Ectodermal cell (in vitro differentiated cells): ENCODE measurements at regions not wholly inside any gene's neighbourhood (a gene's known extent, or its start where the extent isn't known, plus 50 kb on each side); places are given as distances from the start of the nearest gene placed in this dataset.

Experiments used
- H3K27ac ChIP-seq: 2 replicates; pipeline ENCODE4 v1.7.0; 2013; ENCODE audit warnings: mild to moderate bottlenecking, low read depth, low read length; ENCODE audit not compliant: insufficient read depth, poor library complexity, severe bottlenecking
- H3K27me3 ChIP-seq: 2 replicates; pipeline ENCODE4 v1.7.0; 2013; ENCODE audit warnings: mild to moderate bottlenecking, low read length; ENCODE audit not compliant: insufficient read depth, control insufficient read depth, poor library complexity, severe bottlenecking
- H3K36me3 ChIP-seq: one replicate; pipeline ENCODE4 v1.7.0; 2013; ENCODE audit warnings: low read length; ENCODE audit not compliant: control insufficient read depth, insufficient read depth
- H3K4me1 ChIP-seq: one replicate; pipeline ENCODE4 v1.7.0; 2013; ENCODE audit warnings: low read length; ENCODE audit not compliant: control insufficient read depth, insufficient read depth
- H3K4me3 ChIP-seq: 2 replicates; pipeline ENCODE4 v1.7.0; 2013; ENCODE audit warnings: low read depth, low read length, control low read depth; ENCODE audit not compliant: insufficient read depth
- H3K9me3 ChIP-seq: 2 replicates; pipeline ENCODE4 v1.7.0; 2013; ENCODE audit warnings: mild to moderate bottlenecking, low read length, moderate library complexity; ENCODE audit not compliant: control insufficient read depth
- WGBS, 2 experiments: methylation state at CpG; one replicate each; pipeline ENCODE4 v1.1.7; 2013; ENCODE audit warnings: missing lambda C conversion rate in 2 of 2; 5-methylcytosine and 5-hydroxymethylcytosine counted together

DNA sequence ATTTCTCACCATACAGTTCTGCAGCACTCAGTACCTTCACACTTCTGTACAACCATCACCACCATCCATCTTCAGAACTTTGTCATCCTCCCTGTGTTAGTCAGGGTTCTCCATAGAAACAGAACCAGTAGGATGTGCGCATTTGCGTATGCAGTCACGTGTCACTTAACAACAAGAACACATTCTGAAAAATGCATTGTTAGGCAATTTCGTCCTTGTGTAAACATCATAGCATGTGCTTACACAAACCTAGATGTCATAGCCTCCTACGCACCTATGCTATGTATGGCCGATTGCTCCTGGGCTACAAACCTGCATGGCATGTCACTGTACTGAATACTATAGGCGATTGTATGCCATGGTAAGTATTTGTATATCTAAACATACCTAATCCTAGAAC is 66.2 kb upstream of the PTPRT start:
- H3K4me1 ChIP-seq = no peaks in the 10 kb centered on the region
- 93 to 95% methylated on average over 6 of the region's 7 CpGs for WGBS, 2 experiments
- H3K36me3 ChIP-seq = no peaks in the 10 kb centered on the region
- no peaks in the 10 kb centered on the region for H3K27me3 ChIP-seq
- no peak overlapping the region for H3K27ac ChIP-seq
- H3K4me3 ChIP-seq = no peak overlapping the region
- no peaks in the 10 kb centered on the region for H3K9me3 ChIP-seq

DNA sequence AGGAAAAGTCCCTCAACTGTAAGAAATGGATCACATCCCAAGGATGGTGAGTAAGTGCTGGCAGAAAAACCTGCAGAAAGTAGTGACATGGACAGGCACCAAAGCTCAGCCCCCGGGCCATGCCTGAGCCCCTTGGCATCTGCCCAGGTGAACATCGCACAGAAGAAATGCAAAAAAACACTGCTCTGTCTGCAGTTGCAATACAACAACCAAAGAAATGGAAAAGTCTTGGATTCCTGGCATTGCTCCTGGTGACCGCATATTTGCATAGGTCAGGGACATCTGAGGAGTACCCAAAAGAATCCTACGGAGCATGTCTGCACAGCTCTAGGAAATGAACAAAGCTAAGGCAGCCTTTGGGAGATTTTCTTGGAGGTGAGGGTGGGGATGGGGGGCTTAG is 63.1 kb upstream of the PTPRT start:
- Histone ChIP-seq H3K36me3 (no peaks in the 10 kb centered on the region), H3K4me1 (no peaks in the 10 kb centered on the region), H3K9me3 (no peaks in the 10 kb centered on the region), H3K27me3 (no peaks in the 10 kb centered on the region), H3K27ac (no peak overlapping the region), H3K4me3 (no peak overlapping the region)
- 86 to 93% methylated on average over 4 of the region's 4 CpGs for WGBS, 2 experiments

DNA sequence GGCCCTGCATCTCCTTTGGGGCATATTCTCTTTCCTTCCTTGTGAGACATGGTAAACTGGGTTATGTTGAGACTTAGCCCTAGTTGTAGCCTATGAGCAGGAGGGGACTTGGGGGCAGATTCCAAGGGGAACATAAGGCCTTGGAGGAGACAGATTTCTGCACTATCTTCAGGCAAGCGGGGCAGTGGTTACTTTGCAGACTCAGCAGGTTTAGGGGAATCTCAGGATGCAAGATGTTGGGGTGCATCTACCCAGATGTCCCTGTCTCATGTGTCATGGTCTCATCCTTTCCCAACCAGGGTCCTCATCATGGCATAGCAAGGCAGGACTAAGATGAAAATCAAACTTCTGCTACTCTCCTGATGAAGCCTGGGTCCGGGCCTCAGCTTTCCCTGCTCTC is 58.6 kb upstream of the PTPRT start:
- no peaks in the 10 kb centered on the region for H3K36me3 ChIP-seq
- no peaks in the 10 kb centered on the region for H3K4me1 ChIP-seq
- H3K4me3 ChIP-seq = no peak overlapping the region
- H3K27me3 ChIP-seq = no peaks in the 10 kb centered on the region
- H3K9me3 ChIP-seq = no peaks in the 10 kb centered on the region
- WGBS, 2 experiments = 94 to 98% methylated on average over 2 of the region's 2 CpGs
- H3K27ac ChIP-seq = no peak overlapping the region

DNA sequence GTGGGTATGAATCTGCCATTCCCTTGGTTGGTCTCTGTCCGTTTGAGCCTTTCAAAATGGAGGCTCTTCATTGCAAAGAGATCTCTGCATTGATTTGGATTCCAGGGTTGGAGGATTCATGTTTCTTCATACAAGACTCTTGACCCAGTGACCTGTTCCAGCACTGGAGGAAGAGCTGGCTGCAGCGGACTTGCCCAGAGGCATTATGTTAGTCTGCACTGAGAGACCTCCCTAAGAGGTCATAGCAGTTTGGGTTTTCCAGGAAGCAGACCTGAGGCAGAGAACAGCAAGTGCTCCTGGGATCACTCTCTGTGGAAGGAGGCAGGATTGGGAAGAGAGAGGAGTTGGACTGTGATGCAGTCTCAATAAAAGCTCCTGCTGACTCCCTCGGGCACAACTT is 57.7 kb upstream of the PTPRT start:
- no peaks in the 10 kb centered on the region for H3K36me3 ChIP-seq
- no peak overlapping the region for H3K4me3 ChIP-seq
- 61 to 63% methylated on average over 3 of the region's 3 CpGs for WGBS, 2 experiments
- no peaks in the 10 kb centered on the region for H3K27me3 ChIP-seq
- H3K9me3 ChIP-seq = no peaks in the 10 kb centered on the region
- no peaks in the 10 kb centered on the region for H3K4me1 ChIP-seq
- no peak overlapping the region for H3K27ac ChIP-seq

DNA sequence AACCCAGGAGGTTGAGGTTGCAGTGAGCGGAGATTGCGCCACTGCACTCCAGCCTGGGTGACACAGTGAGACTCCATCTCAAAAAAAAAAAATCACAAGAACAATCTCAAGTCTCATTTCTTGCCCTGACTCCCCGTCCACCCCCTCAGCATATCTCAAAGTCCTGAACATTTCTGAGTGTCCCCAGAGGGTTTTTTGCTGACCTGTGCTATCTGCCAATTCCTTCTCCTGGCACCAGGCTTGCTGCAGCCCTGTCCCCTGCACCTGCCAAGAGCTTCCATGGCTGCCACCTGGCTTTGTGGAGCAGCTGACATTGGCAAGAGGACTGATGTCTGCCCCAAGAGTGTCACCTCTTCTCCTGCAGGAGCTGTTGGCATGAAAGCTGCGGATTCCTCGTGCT is 54.9 kb upstream of the PTPRT start:
- H3K4me3 ChIP-seq = no peak overlapping the region
- 91 to 93% methylated on average over 5 of the region's 5 CpGs for WGBS, 2 experiments
- no peaks in the 10 kb centered on the region for H3K36me3 ChIP-seq
- no peaks in the 10 kb centered on the region for H3K9me3 ChIP-seq
- H3K4me1 ChIP-seq = no peaks in the 10 kb centered on the region
- no peak overlapping the region for H3K27ac ChIP-seq
- no peaks in the 10 kb centered on the region for H3K27me3 ChIP-seq

DNA sequence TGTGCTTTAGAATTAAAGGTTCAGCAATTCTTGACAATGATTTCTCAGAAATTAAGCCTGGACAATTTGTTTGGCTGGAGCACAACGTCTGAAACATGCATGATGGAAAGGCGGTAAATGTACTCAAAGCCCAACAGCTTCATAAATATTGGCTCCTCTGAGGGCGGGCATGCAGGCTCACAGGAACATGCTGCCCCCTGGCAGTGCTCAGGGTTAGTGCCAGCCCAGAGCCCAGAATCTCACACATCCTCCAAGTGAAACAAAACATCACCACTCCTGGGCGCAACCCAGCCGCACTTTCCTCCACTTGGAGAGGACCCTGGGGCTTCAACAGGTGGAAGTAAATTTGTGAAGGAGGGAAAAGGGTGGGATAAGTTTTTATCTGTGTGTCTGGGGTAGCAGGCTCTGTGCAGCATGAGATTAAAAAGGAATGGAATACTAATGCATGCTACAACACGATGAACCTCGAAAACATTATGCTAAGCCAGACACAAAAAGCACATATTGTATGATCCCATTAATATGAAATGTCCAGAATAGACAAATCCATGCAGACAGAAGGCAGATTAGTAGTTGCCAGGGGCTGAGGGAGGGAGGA is 54.1 kb upstream of the PTPRT start:
- Histone ChIP-seq H3K9me3 (no peaks in the 10 kb centered on the region), H3K4me1 (no peaks in the 10 kb centered on the region), H3K27me3 (no peaks in the 10 kb centered on the region), H3K4me3 (no peak overlapping the region), H3K27ac (no peak overlapping the region), H3K36me3 (no peaks in the 10 kb centered on the region)
- WGBS, 2 experiments = 74 to 80% methylated on average over 7 of the region's 7 CpGs

DNA sequence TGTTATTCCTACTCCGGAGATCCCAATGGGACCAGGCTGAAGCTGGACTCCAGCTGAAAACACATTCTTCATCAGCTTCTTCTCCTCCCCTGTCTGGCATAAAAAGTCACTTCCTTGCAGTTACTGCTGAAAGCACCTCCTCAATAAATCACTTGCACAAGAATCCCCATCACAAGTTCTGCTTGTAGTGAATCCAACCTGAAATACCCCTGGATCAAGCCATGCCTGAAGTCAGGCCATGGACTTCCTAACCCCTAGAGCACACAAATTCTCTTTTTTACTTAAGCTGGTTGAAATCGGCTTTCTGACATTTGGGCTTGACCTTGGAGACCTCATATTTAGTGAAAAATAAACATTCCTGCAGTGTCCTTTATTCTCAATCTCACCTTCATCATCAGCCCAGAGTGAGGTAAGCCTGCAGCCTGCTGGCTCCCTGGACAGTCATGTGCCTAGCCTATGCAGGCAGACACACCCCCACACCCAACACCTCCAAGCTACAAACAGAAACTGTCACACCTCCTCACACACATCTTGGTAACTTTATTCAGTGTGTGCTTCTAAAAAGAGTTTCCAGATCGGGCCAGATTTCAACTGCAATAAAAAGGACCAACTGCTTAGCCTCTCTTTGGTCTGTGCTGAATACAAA is 51.5 kb upstream of the PTPRT start:
- H3K9me3 ChIP-seq = no peaks in the 10 kb centered on the region
- WGBS, 2 experiments = 80 to 88% methylated on average over 3 of the region's 3 CpGs

More for the DNA sequence above, 51.5 kb upstream of the PTPRT start:
- Histone ChIP-seq H3K27me3 (no peaks in the 10 kb centered on the region), H3K4me1 (no peaks in the 10 kb centered on the region), H3K36me3 (no peaks in the 10 kb centered on the region), H3K27ac (no peak overlapping the region), H3K4me3 (no peak overlapping the region)
